GM10266 (cell line): ENCODE measurements at regions not wholly inside any gene's neighbourhood (a gene's known extent, or its start where the extent isn't known, plus 50 kb on each side); places are given as distances from the start of the nearest gene placed in this dataset.
"Not testable (repeated sequence)": the region's sequence is repeated elsewhere in the genome, so short reads cannot be mapped to it uniquely, and the experiment has no call there.

Experiments used
- DNase-seq: peaks from one replicate; pipeline ENCODE4 v3.0.0; 2012; ENCODE audit errors: extremely low spot score
- CTCF ChIP-seq: IDR thresholded peaks from 2 replicates; pipeline ENCODE4 v1.5.1; 2012; ENCODE audit warnings: mild to moderate bottlenecking, low read depth; ENCODE audit not compliant: control insufficient read depth, insufficient read depth; ENCODE audit errors: missing control alignments

- no peak for TF ChIP-seq CTCF
- no peak for DNase-seq
Measured at GRCh38 chr2:124985270-124985669, 960.2 kb downstream of the CNTNAP5 start.

GRCh38 chr2:124986136-124986535, 961.0 kb downstream of the CNTNAP5 start:
- no peak for DNase-seq
- no peak for TF ChIP-seq CTCF

GRCh38 chr2:124986870-124987269, 961.8 kb downstream of the CNTNAP5 start:
- not testable (repeated sequence) for DNase-seq

GRCh38 chr2:124987436-124987835, 962.3 kb downstream of the CNTNAP5 start:
- not testable (repeated sequence) for DNase-seq

- no peak for TF ChIP-seq CTCF
- DNase-seq, result no peak
Measured at GRCh38 chr2:124988111-124988510, 963.0 kb downstream of the CNTNAP5 start.

- DNase-seq, result no peak
- TF ChIP-seq CTCF, result no peak
Measured at GRCh38 chr2:124988794-124989193, 963.7 kb downstream of the CNTNAP5 start.

- no peak for TF ChIP-seq CTCF
- no peak for DNase-seq
Measured at GRCh38 chr2:124993809-124994208, 968.7 kb downstream of the CNTNAP5 start.

- no peak for TF ChIP-seq CTCF
- DNase-seq, result no peak
Measured at GRCh38 chr2:124995185-124995912, 970.3 kb downstream of the CNTNAP5 start.
